Hepatocyte (in vitro differentiated cells): ENCODE measurements at regions not wholly inside any gene's neighbourhood (a gene's known extent, or its start where the extent isn't known, plus 50 kb on each side); places are given as distances from the start of the nearest gene placed in this dataset.

Source experiments
- DNase-seq: peaks from one replicate; pipeline ENCODE4 v3.0.0-alpha.2; 2016; ENCODE audit warnings: low spot score
- H2AFZ ChIP-seq: fragments of 200-600 bp; sonication (generic); 2 replicates; pipeline ENCODE4 v1.6.0; 2016; ENCODE audit warnings: antibody characterized with exemption, mild to moderate bottlenecking
- H3K27ac ChIP-seq: fragments of 200-600 bp; sonication (generic); 2 replicates; pipeline ENCODE4 v1.5.1; 2016; ENCODE audit warnings: mild to moderate bottlenecking
- H3K27me3 ChIP-seq: fragments of 200-600 bp; sonication (generic); 2 replicates; pipeline ENCODE4 v1.6.1; 2016
- H3K36me3 ChIP-seq: fragments of 200-600 bp; sonication (generic); replicated peaks from 2 replicates; pipeline ENCODE4 v1.5.1; 2016; ENCODE audit warnings: low read depth; ENCODE audit not compliant: insufficient read depth
- H3K4me1 ChIP-seq: fragments of 200-600 bp; sonication (generic); 2 replicates; pipeline ENCODE4 v1.5.1; 2016; ENCODE audit warnings: mild to moderate bottlenecking, moderate library complexity; ENCODE audit not compliant: insufficient read depth
- H3K4me2 ChIP-seq: fragments of 200-600 bp; sonication (generic); 2 replicates; pipeline ENCODE4 v1.6.0; 2016
- H3K4me3 ChIP-seq: fragments of 200-600 bp; sonication (generic); 2 replicates; pipeline ENCODE4 v1.5.1; 2016; ENCODE audit warnings: mild to moderate bottlenecking
- H3K79me2 ChIP-seq: fragments of 200-600 bp; sonication (generic); 2 replicates; pipeline ENCODE4 v1.6.0; 2017; ENCODE audit warnings: mild to moderate bottlenecking
- H3K9me2 ChIP-seq: fragments of 200-600 bp; sonication (generic); replicated peaks from 2 replicates; pipeline ENCODE4 v1.6.0; 2017; ENCODE audit warnings: mild to moderate bottlenecking; ENCODE audit not compliant: insufficient read depth
- H3K9me3 ChIP-seq: fragments of 200-600 bp; sonication (generic); 2 replicates; pipeline ENCODE4 v1.5.1; 2016; ENCODE audit warnings: low read depth, mild to moderate bottlenecking
- H4K20me1 ChIP-seq: fragments of 200-600 bp; sonication (generic); 2 replicates; pipeline ENCODE4 v1.6.0; 2016; ENCODE audit warnings: mild to moderate bottlenecking; ENCODE audit not compliant: insufficient read depth, poor library complexity, severe bottlenecking
- EZH2 ChIP-seq: fragments of 200-600 bp; sonication (generic); IDR thresholded peaks from 2 replicates; pipeline ENCODE4 v1.6.1; 2016; ENCODE audit warnings: antibody characterized with exemption, mild to moderate bottlenecking, borderline replicate concordance
- EZH2phosphoT487 ChIP-seq: fragments of 200-600 bp; sonication (generic); IDR thresholded peaks from one replicate; pipeline ENCODE4 v1.6.1; 2018; ENCODE audit warnings: antibody characterized with exemption, mild to moderate bottlenecking, low read depth, moderate library complexity; ENCODE audit not compliant: unreplicated experiment, severe bottlenecking
- WGBS: methylation state at CpG from one replicate; pipeline ENCODE4 v1.1.6; 2016; ENCODE audit warnings: low lambda C conversion rate; ENCODE audit errors: missing lambda C conversion rate; 5-methylcytosine and 5-hydroxymethylcytosine counted together
- TF ChIP-seq, protein P1 (sequence below): fragments of 200-600 bp; sonication (generic); IDR thresholded peaks from 2 replicates; pipeline ENCODE4 v1.5.1; 2016; ENCODE audit warnings: antibody characterized with exemption, mild to moderate bottlenecking; ENCODE audit not compliant: poor library complexity

DNA sequence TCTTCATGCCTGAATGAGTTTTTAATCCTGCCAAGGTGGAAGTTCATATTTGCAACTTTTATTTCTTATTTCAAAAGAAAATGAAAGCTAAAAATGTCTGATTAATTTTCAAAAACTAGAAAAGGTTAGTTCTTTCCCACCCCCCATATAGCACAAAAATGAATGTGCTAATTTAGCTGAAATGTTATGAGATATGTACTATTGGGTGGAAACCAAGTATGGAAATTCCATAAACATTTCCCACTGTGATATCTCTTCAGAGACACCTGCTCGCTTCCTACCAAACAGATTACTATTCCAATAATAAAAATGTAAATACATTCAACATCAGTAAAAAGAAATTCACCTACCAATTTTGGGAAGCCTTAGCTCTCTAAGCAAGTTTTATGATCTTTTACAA lies 678.6 kb upstream of the ID4 start:
- TF ChIP-seq EZH2 (no peak), EZH2phosphoT487 (no peak)
- TF ChIP-seq, protein P1, sequence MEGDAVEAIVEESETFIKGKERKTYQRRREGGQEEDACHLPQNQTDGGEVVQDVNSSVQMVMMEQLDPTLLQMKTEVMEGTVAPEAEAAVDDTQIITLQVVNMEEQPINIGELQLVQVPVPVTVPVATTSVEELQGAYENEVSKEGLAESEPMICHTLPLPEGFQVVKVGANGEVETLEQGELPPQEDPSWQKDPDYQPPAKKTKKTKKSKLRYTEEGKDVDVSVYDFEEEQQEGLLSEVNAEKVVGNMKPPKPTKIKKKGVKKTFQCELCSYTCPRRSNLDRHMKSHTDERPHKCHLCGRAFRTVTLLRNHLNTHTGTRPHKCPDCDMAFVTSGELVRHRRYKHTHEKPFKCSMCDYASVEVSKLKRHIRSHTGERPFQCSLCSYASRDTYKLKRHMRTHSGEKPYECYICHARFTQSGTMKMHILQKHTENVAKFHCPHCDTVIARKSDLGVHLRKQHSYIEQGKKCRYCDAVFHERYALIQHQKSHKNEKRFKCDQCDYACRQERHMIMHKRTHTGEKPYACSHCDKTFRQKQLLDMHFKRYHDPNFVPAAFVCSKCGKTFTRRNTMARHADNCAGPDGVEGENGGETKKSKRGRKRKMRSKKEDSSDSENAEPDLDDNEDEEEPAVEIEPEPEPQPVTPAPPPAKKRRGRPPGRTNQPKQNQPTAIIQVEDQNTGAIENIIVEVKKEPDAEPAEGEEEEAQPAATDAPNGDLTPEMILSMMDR: no peak
- H3K9me3 ChIP-seq: no peaks in the 10 kb centered on the region
- H3K36me3 ChIP-seq: no peaks in the 10 kb centered on the region
- H3K4me3 ChIP-seq: no peak overlapping the region
- H3K27ac ChIP-seq: no peak overlapping the region
- peaks cover 7% of the 10 kb centered on the region for H3K4me1 ChIP-seq
- no peak overlapping the region for H3K4me2 ChIP-seq
- no peak for DNase-seq
- no peaks in the 10 kb centered on the region for H3K79me2 ChIP-seq
- 100% methylated on average over 1 of the region's 1 CpG for WGBS
- no peaks in the 10 kb centered on the region for H3K9me2 ChIP-seq
- H4K20me1 ChIP-seq: no peaks in the 10 kb centered on the region
- no peak overlapping the region for H2AFZ ChIP-seq
- no peaks in the 10 kb centered on the region for H3K27me3 ChIP-seq

- Histone ChIP-seq H3K9me2 (no peaks in the 10 kb centered on the region), H4K20me1 (no peaks in the 10 kb centered on the region), H3K27ac (no peak overlapping the region), H3K79me2 (no peaks in the 10 kb centered on the region), H3K4me3 (no peak overlapping the region), H3K4me2 (no peak overlapping the region), H3K4me1 (peaks cover 4% of the 10 kb centered on the region), H2AFZ (no peak overlapping the region), H3K36me3 (no peaks in the 10 kb centered on the region), H3K9me3 (no peaks in the 10 kb centered on the region), H3K27me3 (no peaks in the 10 kb centered on the region)
- TF ChIP-seq EZH2: no peak
- TF ChIP-seq EZH2phosphoT487: no peak
- TF ChIP-seq, protein P1: no peak
- DNase-seq: no peak
- 88% methylated on average over 1 of the region's 1 CpG for WGBS
Observed at GRCh38 chr6:19159089-19159488, 678.1 kb upstream of the ID4 start.

- H3K4me3 ChIP-seq: no peak overlapping the region
- 92% methylated on average over 2 of the region's 2 CpGs for WGBS
- TF ChIP-seq EZH2 (no peak), EZH2phosphoT487 (no peak)
- TF ChIP-seq, protein P1: no peak
- no peaks in the 10 kb centered on the region for H3K9me3 ChIP-seq
- H3K36me3 ChIP-seq: no peaks in the 10 kb centered on the region
- no peaks in the 10 kb centered on the region for H4K20me1 ChIP-seq
- no peaks in the 10 kb centered on the region for H3K9me2 ChIP-seq
- H3K4me1 ChIP-seq: no peaks in the 10 kb centered on the region
- no peak overlapping the region for H2AFZ ChIP-seq
- H3K27ac ChIP-seq: no peak overlapping the region
- no peak for DNase-seq
- no peak overlapping the region for H3K4me2 ChIP-seq
- H3K79me2 ChIP-seq: no peaks in the 10 kb centered on the region
- H3K27me3 ChIP-seq: no peaks in the 10 kb centered on the region
Observed at GRCh38 chr6:19159561-19159960, 677.6 kb upstream of the ID4 start.

DNA sequence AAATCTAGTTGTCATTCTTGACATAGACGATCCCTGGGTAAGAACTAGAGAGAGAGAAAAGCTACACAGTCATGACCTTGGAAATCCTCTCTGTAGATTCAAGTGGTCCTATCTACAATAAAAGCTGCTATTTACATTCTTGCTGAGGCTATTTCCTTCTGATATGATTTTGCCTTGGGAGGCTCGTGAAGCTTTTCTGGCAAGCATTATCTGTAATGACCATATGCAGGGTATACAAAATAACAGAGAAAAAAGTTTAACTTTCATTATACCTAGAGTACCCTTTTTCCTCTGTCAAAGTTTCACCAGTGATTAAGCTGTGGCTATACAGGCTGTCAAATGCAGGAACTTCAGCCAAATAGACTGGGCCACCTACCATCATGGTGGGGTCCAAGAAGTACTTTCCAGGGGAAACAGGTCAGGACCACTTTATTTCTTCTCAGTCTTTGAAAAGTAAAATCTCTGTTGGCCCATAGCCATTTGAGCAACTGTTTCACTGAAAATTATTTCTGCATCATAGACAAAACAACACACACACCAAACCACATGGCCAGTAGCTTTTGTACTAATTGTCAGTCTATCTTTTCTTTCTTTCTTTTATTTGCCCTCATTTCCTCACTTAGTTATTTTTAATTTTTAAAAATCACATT lies 677.0 kb upstream of the ID4 start:
- no peaks in the 10 kb centered on the region for H3K27me3 ChIP-seq
- H3K4me3 ChIP-seq: no peak overlapping the region
- H3K79me2 ChIP-seq: no peaks in the 10 kb centered on the region
- H3K4me1 ChIP-seq: no peaks in the 10 kb centered on the region
- TF ChIP-seq, protein P1: no peak
- TF ChIP-seq EZH2phosphoT487 (no peak), EZH2 (no peak)
- DNase-seq: no peak
- H3K9me2 ChIP-seq: no peaks in the 10 kb centered on the region
- 53% methylated on average over 2 of the region's 2 CpGs for WGBS
- H3K27ac ChIP-seq: no peak overlapping the region
- no peaks in the 10 kb centered on the region for H4K20me1 ChIP-seq
- H3K36me3 ChIP-seq: no peaks in the 10 kb centered on the region
- no peak overlapping the region for H2AFZ ChIP-seq
- no peak overlapping the region for H3K4me2 ChIP-seq
- no peaks in the 10 kb centered on the region for H3K9me3 ChIP-seq
